RWPE1 (cell line): ENCODE measurements at regions not wholly inside any gene's neighbourhood (a gene's known extent, or its start where the extent isn't known, plus 50 kb on each side); places are given as distances from the start of the nearest gene placed in this dataset.
"Not testable (repeated sequence)": the region's sequence is repeated elsewhere in the genome, so short reads cannot be mapped to it uniquely, and the experiment has no call there.

Experiments used
- CTCF ChIA-PET: fragments of 350-600 bp; sonication (Branson Sonifier 250); formaldehyde crosslinking; extraction: SDS; loops from one replicate; lab custom pipeline; 2021; lab: Yijun Ruan, JAX
- POLR2A ChIA-PET: fragments of 400-600 bp; formaldehyde crosslinking; extraction: SDS; loops from one replicate; lab custom pipeline; 2020; ENCODE audit warnings: antibody characterized with exemption; ENCODE audit not compliant: low non-redundant PET; lab: Yijun Ruan, JAX
- DNase-seq: peaks from one replicate; pipeline ENCODE4 v3.0.0; 2012; ENCODE audit warnings: low spot score
- H3K27ac ChIP-seq: fragments of 450-650 bp; 2 replicates; pipeline ENCODE4 v1.5.1; 2017
- CTCF ChIP-seq: fragments of 450-650 bp; conservative IDR thresholded peaks from 2 replicates; pipeline ENCODE4 v1.5.1; 2017; ENCODE audit warnings: low read depth, mild to moderate bottlenecking

GRCh38 chr7:32729335-32729675, 162.3 kb downstream of the KBTBD2 start:
- H3K27ac ChIP-seq, CTCF ChIA-PET, POLR2A ChIA-PET, DNase-seq: not testable (repeated sequence)

GRCh38 chr7:32728412-32729334, 162.9 kb downstream of the KBTBD2 start:
- CTCF ChIA-PET, POLR2A ChIA-PET: not testable (repeated sequence)
- peak; percentile 39 for DNase-seq

GRCh38 chr7:32727483-32728411, 163.8 kb downstream of the KBTBD2 start:
- POLR2A ChIA-PET, CTCF ChIA-PET: not testable (repeated sequence)
- DNase-seq, result peak; percentile 19
- peak overlapping the region; percentile 86 for H3K27ac ChIP-seq

More at GRCh38 chr7:32728412-32729334, 162.9 kb downstream of the KBTBD2 start:
- H3K27ac ChIP-seq, result peak overlapping the region; percentile 86

GRCh38 chr7:32722837-32723236, 168.7 kb downstream of the KBTBD2 start:
- CTCF ChIA-PET, H3K27ac ChIP-seq, POLR2A ChIA-PET, DNase-seq: not testable (repeated sequence)

- no peak overlapping the region for H3K27ac ChIP-seq
- no peak for TF ChIP-seq CTCF
- POLR2A ChIA-PET, result no interaction called here
- no peak for DNase-seq
- CTCF ChIA-PET, result no interaction called here
These were observed 197.4 kb downstream of the KBTBD2 start for GRCh38 chr7:32694182-32694581.

- POLR2A ChIA-PET, H3K27ac ChIP-seq, DNase-seq: not testable (repeated sequence)
- CTCF ChIA-PET, result interaction anchor here (0.6 kb wide), 1 partner anchor 119 kb away, joined by 4 read pairs; no protein-coding TSS in a partner anchor
- 0 out of 2 replicates have a peak, but pooled peaks have one; percentile 31 for TF ChIP-seq CTCF
These were observed 196.9 kb downstream of the AVL9 start for GRCh38 chr7:32691965-32692815.

- H3K27ac ChIP-seq, CTCF ChIA-PET, DNase-seq, POLR2A ChIA-PET: not testable (repeated sequence)
These were observed 192.8 kb downstream of the AVL9 start for GRCh38 chr7:32688092-32688491.

- H3K27ac ChIP-seq, result no peak overlapping the region
- CTCF ChIA-PET, result no interaction called here
- DNase-seq, result no peak
- POLR2A ChIA-PET, result no interaction called here
- no peak for TF ChIP-seq CTCF
These were observed 185.9 kb downstream of the AVL9 start for GRCh38 chr7:32681174-32681518.
